ENCODE measurements at regions not wholly inside any gene's neighbourhood (a gene's known extent, or its start where the extent isn't known, plus 50 kb on each side); places are given as distances from the start of the nearest gene placed in this dataset.

- no peak for DNase-seq
These were observed 328.2 kb upstream of the MANEA start for GRCh38 chr6:95249175-95249574.

- DNase-seq = no peak
These were observed 327.7 kb upstream of the MANEA start for GRCh38 chr6:95249661-95250060.

- no peak for DNase-seq
These were observed 313.5 kb upstream of the MANEA start for GRCh38 chr6:95263840-95264239.

- DNase-seq = no peak
These were observed 310.6 kb upstream of the MANEA start for GRCh38 chr6:95266537-95267258.

- DNase-seq = no peak
These were observed 302.6 kb upstream of the MANEA start for GRCh38 chr6:95274686-95275235.

GRCh38 chr6:95279616-95280015 is 297.7 kb upstream of the MANEA start:
- no peak for DNase-seq

GRCh38 chr6:95280686-95281273 is 296.6 kb upstream of the MANEA start:
- DNase-seq = no peak

GRCh38 chr6:95285881-95286280 is 291.5 kb upstream of the MANEA start:
- no peak for DNase-seq

- DNase-seq = no peak
These were observed 290.5 kb upstream of the MANEA start for GRCh38 chr6:95286874-95287273.

- DNase-seq = no peak
These were observed 289.1 kb upstream of the MANEA start for GRCh38 chr6:95288251-95288650.

- no peak for DNase-seq
These were observed 285.3 kb upstream of the MANEA start for GRCh38 chr6:95292011-95292410.

GRCh38 chr6:95293257-95293656 is 284.1 kb upstream of the MANEA start:
- DNase-seq = no peak

- DNase-seq = no peak
These were observed 283.3 kb upstream of the MANEA start for GRCh38 chr6:95294043-95294442.

- no peak for DNase-seq
These were observed 267.8 kb upstream of the MANEA start for GRCh38 chr6:95309545-95309944.

- no peak for DNase-seq
These were observed 259.2 kb upstream of the MANEA start for GRCh38 chr6:95318137-95318536.

GRCh38 chr6:95321126-95321525 is 256.2 kb upstream of the MANEA start:
- DNase-seq = no peak

GRCh38 chr6:95325916-95326315 is 251.4 kb upstream of the MANEA start:
- DNase-seq = no peak

- no peak for DNase-seq
These were observed 249.1 kb upstream of the MANEA start for GRCh38 chr6:95328231-95328630.

- no peak for DNase-seq
These were observed 225.1 kb upstream of the MANEA start for GRCh38 chr6:95352064-95352795.

- DNase-seq = no peak
These were observed 222.8 kb upstream of the MANEA start for GRCh38 chr6:95354551-95354950.

GRCh38 chr6:95357380-95358020 is 219.8 kb upstream of the MANEA start:
- DNase-seq = no peak

GRCh38 chr6:95364016-95364604 is 213.2 kb upstream of the MANEA start:
- DNase-seq = no peak

- no peak for DNase-seq
These were observed 211.9 kb upstream of the MANEA start for GRCh38 chr6:95365454-95365853.
